ENCODE measurements at regions not wholly inside any gene's neighbourhood (a gene's known extent, or its start where the extent isn't known, plus 50 kb on each side); places are given as distances from the start of the nearest gene placed in this dataset.

- no peak overlapping the region for H3K4me3 Mint-ChIP-seq
- H3K36me3 Mint-ChIP-seq (ENCODE audit: low read depth), result no peaks in the 10 kb centered on the region
- no peaks in the 10 kb centered on the region for H3K9me3 ChIP-seq (ENCODE audit: control insufficient read depth, low read length, poor library complexity, severe bottlenecking)
- no peaks in the 10 kb centered on the region for H3K27me3 Mint-ChIP-seq
- H3K27ac Mint-ChIP-seq, result no peak overlapping the region
- H3K4me1 Mint-ChIP-seq, result no peaks in the 10 kb centered on the region
- no peak for DNase-seq
- no peak for ATAC-seq
Measured at GRCh38 chr6:51432481-51432880, 613.8 kb downstream of the TFAP2B start.

GRCh38 chr6:51450248-51450957 lies 631.7 kb downstream of the TFAP2B start:
- ATAC-seq, result no peak
- Mint-ChIP-seq H3K4me3 (no peak overlapping the region), H3K36me3 (ENCODE audit: low read depth) (no peaks in the 10 kb centered on the region), H3K27me3 (no peaks in the 10 kb centered on the region), H3K27ac (no peak overlapping the region), H3K4me1 (no peaks in the 10 kb centered on the region)
- DNase-seq, result no peak
- H3K9me3 ChIP-seq (ENCODE audit: control insufficient read depth, low read length, poor library complexity, severe bottlenecking), result no peaks in the 10 kb centered on the region

GRCh38 chr6:51450958-51451357 lies 632.3 kb downstream of the TFAP2B start:
- no peak overlapping the region for H3K27ac Mint-ChIP-seq
- no peaks in the 10 kb centered on the region for H3K27me3 Mint-ChIP-seq
- H3K9me3 ChIP-seq (ENCODE audit: control insufficient read depth, low read length, poor library complexity, severe bottlenecking), result no peaks in the 10 kb centered on the region
- H3K4me1 Mint-ChIP-seq, result no peaks in the 10 kb centered on the region
- DNase-seq, result no peak
- H3K36me3 Mint-ChIP-seq (ENCODE audit: low read depth), result no peaks in the 10 kb centered on the region
- no peak overlapping the region for H3K4me3 Mint-ChIP-seq
- ATAC-seq, result no peak

- Mint-ChIP-seq H3K4me3 (no peak overlapping the region), H3K27ac (no peak overlapping the region), H3K36me3 (ENCODE audit: low read depth) (no peaks in the 10 kb centered on the region), H3K4me1 (no peaks in the 10 kb centered on the region), H3K27me3 (no peaks in the 10 kb centered on the region)
- no peak for ATAC-seq
- no peaks in the 10 kb centered on the region for H3K9me3 ChIP-seq (ENCODE audit: control insufficient read depth, low read length, poor library complexity, severe bottlenecking)
- DNase-seq, result no peak
Measured at GRCh38 chr6:51456282-51456681, 631.1 kb downstream of the PKHD1 start.

GRCh38 chr6:51459958-51460357 lies 627.5 kb downstream of the PKHD1 start:
- Mint-ChIP-seq H3K27ac (no peak overlapping the region), H3K4me1 (no peaks in the 10 kb centered on the region), H3K4me3 (no peak overlapping the region), H3K27me3 (no peaks in the 10 kb centered on the region), H3K36me3 (ENCODE audit: low read depth) (no peaks in the 10 kb centered on the region)
- no peaks in the 10 kb centered on the region for H3K9me3 ChIP-seq (ENCODE audit: control insufficient read depth, low read length, poor library complexity, severe bottlenecking)
- ATAC-seq (no peak), DNase-seq (no peak)

GRCh38 chr6:51462896-51463295 lies 624.5 kb downstream of the PKHD1 start:
- H3K36me3 Mint-ChIP-seq (ENCODE audit: low read depth), result no peaks in the 10 kb centered on the region
- H3K4me1 Mint-ChIP-seq, result no peaks in the 10 kb centered on the region
- no peaks in the 10 kb centered on the region for H3K27me3 Mint-ChIP-seq
- no peaks in the 10 kb centered on the region for H3K9me3 ChIP-seq (ENCODE audit: control insufficient read depth, low read length, poor library complexity, severe bottlenecking)
- no peak overlapping the region for H3K4me3 Mint-ChIP-seq
- DNase-seq (no peak), ATAC-seq (no peak)
- no peak overlapping the region for H3K27ac Mint-ChIP-seq

GRCh38 chr6:51463321-51463720 lies 624.1 kb downstream of the PKHD1 start:
- Mint-ChIP-seq H3K27me3 (no peaks in the 10 kb centered on the region), H3K36me3 (ENCODE audit: low read depth) (no peaks in the 10 kb centered on the region), H3K4me1 (no peaks in the 10 kb centered on the region), H3K27ac (no peak overlapping the region), H3K4me3 (no peak overlapping the region)
- no peak for ATAC-seq
- DNase-seq, result no peak
- no peaks in the 10 kb centered on the region for H3K9me3 ChIP-seq (ENCODE audit: control insufficient read depth, low read length, poor library complexity, severe bottlenecking)

GRCh38 chr6:51464956-51465355 lies 622.5 kb downstream of the PKHD1 start:
- Mint-ChIP-seq H3K27ac (no peak overlapping the region), H3K36me3 (ENCODE audit: low read depth) (no peaks in the 10 kb centered on the region), H3K4me1 (no peaks in the 10 kb centered on the region), H3K4me3 (no peak overlapping the region), H3K27me3 (no peaks in the 10 kb centered on the region)
- no peak for DNase-seq
- no peak for ATAC-seq
- H3K9me3 ChIP-seq (ENCODE audit: control insufficient read depth, low read length, poor library complexity, severe bottlenecking), result no peaks in the 10 kb centered on the region

- no peak for ATAC-seq
- H3K36me3 Mint-ChIP-seq (ENCODE audit: low read depth), result no peaks in the 10 kb centered on the region
Measured at GRCh38 chr6:51466427-51466826, 621.0 kb downstream of the PKHD1 start.

GRCh38 chr6:51467231-51467952 lies 620.0 kb downstream of the PKHD1 start:
- no peak overlapping the region for H3K4me3 Mint-ChIP-seq
- H3K27me3 Mint-ChIP-seq, result no peaks in the 10 kb centered on the region
- H3K36me3 Mint-ChIP-seq (ENCODE audit: low read depth), result no peaks in the 10 kb centered on the region
- DNase-seq (no peak), ATAC-seq (no peak)
- no peaks in the 10 kb centered on the region for H3K4me1 Mint-ChIP-seq
- no peak overlapping the region for H3K27ac Mint-ChIP-seq
- H3K9me3 ChIP-seq (ENCODE audit: control insufficient read depth, low read length, poor library complexity, severe bottlenecking), result no peaks in the 10 kb centered on the region

More at GRCh38 chr6:51466427-51466826, 621.0 kb downstream of the PKHD1 start:
- H3K27ac Mint-ChIP-seq, result no peak overlapping the region
- H3K4me3 Mint-ChIP-seq, result no peak overlapping the region
- no peaks in the 10 kb centered on the region for H3K27me3 Mint-ChIP-seq
- H3K4me1 Mint-ChIP-seq, result no peaks in the 10 kb centered on the region
- no peak for DNase-seq
- H3K9me3 ChIP-seq (ENCODE audit: control insufficient read depth, low read length, poor library complexity, severe bottlenecking), result no peaks in the 10 kb centered on the region

GRCh38 chr6:51468704-51469103 lies 618.7 kb downstream of the PKHD1 start:
- H3K9me3 ChIP-seq (ENCODE audit: control insufficient read depth, low read length, poor library complexity, severe bottlenecking), result no peaks in the 10 kb centered on the region
- no peaks in the 10 kb centered on the region for H3K36me3 Mint-ChIP-seq (ENCODE audit: low read depth)
- no peaks in the 10 kb centered on the region for H3K4me1 Mint-ChIP-seq
- no peak for ATAC-seq
- no peak overlapping the region for H3K27ac Mint-ChIP-seq
- no peaks in the 10 kb centered on the region for H3K27me3 Mint-ChIP-seq
- H3K4me3 Mint-ChIP-seq, result no peak overlapping the region
- no peak for DNase-seq

- H3K9me3 ChIP-seq (ENCODE audit: control insufficient read depth, low read length, poor library complexity, severe bottlenecking), result no peaks in the 10 kb centered on the region
- Mint-ChIP-seq H3K4me3 (no peak overlapping the region), H3K36me3 (ENCODE audit: low read depth) (no peaks in the 10 kb centered on the region), H3K27ac (no peak overlapping the region), H3K27me3 (no peaks in the 10 kb centered on the region), H3K4me1 (no peaks in the 10 kb centered on the region)
- ATAC-seq, result no peak
- no peak for DNase-seq
Measured at GRCh38 chr6:51472745-51473487, 614.5 kb downstream of the PKHD1 start.

- no peak for DNase-seq
- Mint-ChIP-seq H3K36me3 (ENCODE audit: low read depth) (no peaks in the 10 kb centered on the region), H3K27me3 (no peaks in the 10 kb centered on the region), H3K4me1 (no peaks in the 10 kb centered on the region), H3K4me3 (no peak overlapping the region), H3K27ac (no peak overlapping the region)
- no peaks in the 10 kb centered on the region for H3K9me3 ChIP-seq (ENCODE audit: control insufficient read depth, low read length, poor library complexity, severe bottlenecking)
- ATAC-seq, result no peak
Measured at GRCh38 chr6:51474022-51474975, 613.1 kb downstream of the PKHD1 start.
